ENCODE measurements at regions not wholly inside any gene's neighbourhood (a gene's known extent, or its start where the extent isn't known, plus 50 kb on each side); places are given as distances from the start of the nearest gene placed in this dataset.

- no peak for DNase-seq (ENCODE audit: low read depth in 2 of 2)
- TF ChIP-seq CTCF (IDR thresholded peaks at IDR 0.05; ENCODE audit: low read depth, low read length), result no peak
- H3K4me3 ChIP-seq (replicated peaks in 1 of 2; ENCODE audit: low read depth in 2 of 2, low read length in 2 of 2), result no peak overlapping the region
Measured at GRCh38 chr6:149208134-149208601, 109.3 kb upstream of the TAB2 start.

GRCh38 chr6:149209871-149210775 is 107.4 kb upstream of the TAB2 start:
- TF ChIP-seq CTCF (IDR thresholded peaks at IDR 0.05; ENCODE audit: low read depth, low read length), result no peak
- DNase-seq (ENCODE audit: low read depth in 2 of 2), result peak; percentile 56 to 64
- no peak overlapping the region for H3K4me3 ChIP-seq (replicated peaks in 1 of 2; ENCODE audit: low read depth in 2 of 2, low read length in 2 of 2)

DNA sequence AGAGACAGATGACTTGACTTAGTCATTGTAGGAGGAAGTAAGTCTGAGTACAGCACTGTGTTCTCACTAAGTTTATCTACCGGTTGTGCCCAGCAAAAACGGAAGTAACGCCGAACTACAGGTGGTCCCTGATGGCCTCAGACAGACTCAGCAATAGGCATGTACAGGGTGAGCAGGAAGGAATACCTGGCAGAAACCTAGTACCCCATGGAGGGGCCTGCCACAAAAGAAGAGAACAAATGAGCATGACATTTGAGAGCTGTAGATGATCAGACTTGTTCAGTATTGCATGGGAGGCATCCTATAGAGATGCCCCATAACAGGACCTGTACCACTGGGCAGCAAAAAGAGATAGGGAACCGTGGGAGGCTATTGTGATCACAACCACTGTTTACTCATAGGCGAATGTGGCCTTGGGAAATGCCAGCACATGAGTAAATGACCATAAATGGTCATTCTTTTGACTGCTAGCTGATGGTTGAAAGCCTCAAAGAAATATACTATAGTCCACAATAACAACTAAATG is 106.4 kb upstream of the TAB2 start:
- TF ChIP-seq CTCF (IDR thresholded peaks at IDR 0.05; ENCODE audit: low read depth, low read length), result no peak
- DNase-seq (ENCODE audit: low read depth in 2 of 2), result peak; percentile 13 to 60
- H3K4me3 ChIP-seq (replicated peaks in 1 of 2; ENCODE audit: low read depth in 2 of 2, low read length in 2 of 2), result no peak overlapping the region

DNA sequence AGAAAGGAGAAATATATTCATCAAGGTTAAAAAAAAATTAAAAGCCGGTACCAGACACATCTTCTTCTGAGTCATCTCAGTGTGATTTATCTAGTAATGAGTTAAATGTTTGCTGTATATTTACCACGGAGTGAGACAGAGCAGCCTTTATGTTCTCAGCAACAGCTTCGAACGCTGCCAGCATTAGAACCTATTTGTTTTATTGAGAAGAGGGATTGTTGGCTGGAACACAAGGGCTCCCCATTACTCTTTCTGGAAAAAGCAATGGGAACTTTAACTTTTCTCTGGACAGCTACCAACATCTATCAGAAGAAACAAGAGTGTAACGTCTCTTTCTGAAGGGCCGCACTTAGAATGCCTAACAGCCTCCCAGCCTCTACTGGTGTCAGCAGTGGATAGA is 105.3 kb upstream of the TAB2 start:
- peak in 1 of 2 donors; percentile 7 for DNase-seq (ENCODE audit: low read depth in 2 of 2)
- no peak overlapping the region for H3K4me3 ChIP-seq (replicated peaks in 1 of 2; ENCODE audit: low read depth in 2 of 2, low read length in 2 of 2)
- no peak for TF ChIP-seq CTCF (IDR thresholded peaks at IDR 0.05; ENCODE audit: low read depth, low read length)

DNA sequence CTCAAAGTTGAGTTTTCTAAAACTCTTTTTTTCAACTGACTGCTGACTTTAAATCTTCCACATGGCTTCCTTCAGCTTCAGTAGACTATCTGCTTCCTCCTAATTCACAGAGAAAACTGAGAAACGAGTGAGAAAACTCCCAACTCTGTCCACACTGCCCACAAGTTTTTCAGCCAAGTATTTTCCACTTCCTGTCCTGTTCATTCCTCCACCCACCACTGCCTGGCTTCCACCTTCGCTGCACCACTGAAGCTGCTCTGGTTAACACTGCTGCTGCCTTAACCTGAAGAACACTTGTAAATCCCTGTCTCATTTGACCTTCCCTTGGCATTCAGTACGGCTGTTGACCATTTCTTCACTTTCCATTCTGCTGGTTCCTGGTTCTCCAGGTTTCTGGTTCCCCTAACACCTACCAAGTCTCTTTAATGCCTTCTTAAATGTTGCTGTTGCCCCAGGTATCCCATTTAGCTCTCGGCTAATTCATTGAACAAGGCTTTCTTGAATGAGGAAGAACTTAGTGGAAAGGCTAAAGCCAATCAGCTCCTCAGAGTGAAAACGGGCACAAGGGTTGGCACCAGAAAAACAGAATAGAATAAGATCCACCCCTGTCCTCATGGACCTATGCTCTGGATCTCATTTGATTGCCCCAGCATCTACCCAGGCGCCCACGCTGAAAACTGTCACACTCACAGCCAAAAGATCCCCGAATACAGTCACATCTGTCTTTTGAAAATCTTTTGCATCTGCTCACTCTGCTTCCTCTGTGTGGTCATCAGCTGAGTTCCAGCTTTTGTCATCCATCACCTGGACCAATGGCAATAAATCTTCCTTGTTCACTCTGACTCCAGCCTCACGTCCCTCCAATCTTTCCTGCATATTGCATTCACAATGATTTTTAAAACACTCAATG is 104.4 kb upstream of the TAB2 start:
- TF ChIP-seq CTCF (IDR thresholded peaks at IDR 0.05; ENCODE audit: low read depth, low read length), result no peak
- peak in 1 of 2 donors; percentile 28 for DNase-seq (ENCODE audit: low read depth in 2 of 2)
- no peak overlapping the region for H3K4me3 ChIP-seq (replicated peaks in 1 of 2; ENCODE audit: low read depth in 2 of 2, low read length in 2 of 2)

DNA sequence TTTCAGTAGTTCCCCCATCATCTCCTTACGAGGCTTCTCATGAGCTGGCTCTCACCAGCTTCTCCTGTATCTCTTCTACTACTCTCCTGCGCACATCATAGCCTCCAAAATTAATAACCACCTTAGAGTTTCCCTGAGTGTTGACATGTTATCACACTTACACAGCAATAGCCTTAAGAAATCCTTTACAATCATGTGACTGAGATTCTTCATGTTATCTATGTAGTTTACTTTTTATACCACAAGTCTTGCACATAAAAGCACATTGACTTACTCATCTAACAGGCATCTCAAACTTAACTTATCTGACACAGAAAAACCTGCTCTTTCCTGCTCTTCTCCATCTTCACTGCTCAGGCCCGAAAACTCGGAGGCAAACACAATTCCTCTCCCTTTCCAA is 103.7 kb upstream of the TAB2 start:
- TF ChIP-seq CTCF (IDR thresholded peaks at IDR 0.05; ENCODE audit: low read depth, low read length), result no peak
- H3K4me3 ChIP-seq (replicated peaks in 1 of 2; ENCODE audit: low read depth in 2 of 2, low read length in 2 of 2), result no peak overlapping the region
- DNase-seq (ENCODE audit: low read depth in 2 of 2), result peak in 1 of 2 donors; percentile 24

Data from cardiac fibroblast (primary cell).